H9 (cell line): ENCODE measurements at regions not wholly inside any gene's neighbourhood (a gene's known extent, or its start where the extent isn't known, plus 50 kb on each side); places are given as distances from the start of the nearest gene placed in this dataset.

ENCODE experiments used
- DNase-seq: peaks from one replicate; pipeline ENCODE4 v3.0.0-alpha.2; 2017
- H2AFZ ChIP-seq: one replicate; pipeline ENCODE4 v1.6.1; 2013; ENCODE audit warnings: mild to moderate bottlenecking, low read length, control low read depth, moderate library complexity
- H2AK5ac ChIP-seq: 2 replicates; pipeline ENCODE4 v1.6.1; 2013; ENCODE audit warnings: low read length, control low read depth, mixed read lengths; ENCODE audit not compliant: insufficient read length
- H2BK120ac ChIP-seq: one replicate; pipeline ENCODE4 v1.6.1; 2013; ENCODE audit warnings: low read depth, mild to moderate bottlenecking, low read length, control low read depth, inconsistent platforms; ENCODE audit not compliant: poor library complexity, severe bottlenecking
- H2BK12ac ChIP-seq: 2 replicates; pipeline ENCODE4 v1.6.1; 2013; ENCODE audit warnings: low read length, control low read depth, mixed read lengths, low read depth; ENCODE audit not compliant: insufficient read length
- H2BK15ac ChIP-seq: 2 replicates; pipeline ENCODE4 v1.6.1; 2013; ENCODE audit warnings: low read depth, low read length, control low read depth
- H2BK20ac ChIP-seq: one replicate; pipeline ENCODE4 v1.6.1; 2013; ENCODE audit warnings: low read depth, mild to moderate bottlenecking, low read length, control low read depth, inconsistent platforms; ENCODE audit not compliant: poor library complexity, severe bottlenecking
- H2BK5ac ChIP-seq: 2 replicates; pipeline ENCODE4 v1.6.1; 2013; ENCODE audit warnings: low read length, control low read depth, mixed read lengths; ENCODE audit not compliant: insufficient read length
- H3K14ac ChIP-seq: 2 replicates; pipeline ENCODE4 v1.6.1; 2013; ENCODE audit warnings: low read length, control low read depth; ENCODE audit not compliant: insufficient read depth
- H3K18ac ChIP-seq: 2 replicates; pipeline ENCODE4 v1.6.1; 2013; ENCODE audit warnings: low read depth, mild to moderate bottlenecking, mixed read lengths, low read length, control low read depth; ENCODE audit not compliant: insufficient read length
- H3K23ac ChIP-seq: 2 replicates; pipeline ENCODE4 v1.6.1; 2013; ENCODE audit warnings: low read length, control low read depth, mixed read lengths, low read depth; ENCODE audit not compliant: insufficient read length
- H3K23me2 ChIP-seq: 2 replicates; pipeline ENCODE4 v1.6.1; 2013; ENCODE audit warnings: low read depth, mild to moderate bottlenecking, mixed read lengths, low read length, control low read depth; ENCODE audit not compliant: insufficient read length, poor library complexity, severe bottlenecking
- H3K27ac ChIP-seq: 2 replicates; pipeline ENCODE4 v1.5.1; 2013; ENCODE audit warnings: low read length, control low read depth, mixed read lengths, low read depth; ENCODE audit not compliant: insufficient read length
- H3K27me3 ChIP-seq: 2 replicates; pipeline ENCODE4 v1.6.1; 2013; ENCODE audit warnings: low read length, control low read depth, inconsistent platforms; ENCODE audit not compliant: insufficient read depth
- H3K4ac ChIP-seq: 2 replicates; pipeline ENCODE4 v1.6.1; 2013; ENCODE audit warnings: low read depth, mild to moderate bottlenecking, control low read depth, inconsistent platforms, low read length, moderate library complexity
- H3K4me1 ChIP-seq: 2 replicates; pipeline ENCODE4 v1.6.1; 2013; ENCODE audit warnings: low read length, control low read depth, inconsistent platforms; ENCODE audit not compliant: insufficient read depth
- H3K4me2 ChIP-seq: 2 replicates; pipeline ENCODE4 v1.6.1; 2013; ENCODE audit warnings: low read length, control low read depth, mixed read lengths; ENCODE audit not compliant: insufficient read length, insufficient read depth
- H3K56ac ChIP-seq: 2 replicates; pipeline ENCODE4 v1.6.1; 2013; ENCODE audit warnings: low read depth, mild to moderate bottlenecking, mixed read lengths, low read length, control low read depth; ENCODE audit not compliant: insufficient read length
- H3K79me1 ChIP-seq: 2 replicates; pipeline ENCODE4 v1.6.1; 2013; ENCODE audit warnings: low read depth, mild to moderate bottlenecking, moderate library complexity, low read length, control low read depth, inconsistent platforms; ENCODE audit not compliant: insufficient read depth, poor library complexity, severe bottlenecking
- H3K79me2 ChIP-seq: 2 replicates; pipeline ENCODE4 v1.6.1; 2013; ENCODE audit warnings: low read length, control low read depth, inconsistent platforms; ENCODE audit not compliant: insufficient read depth
- H3K9ac ChIP-seq: 2 replicates; pipeline ENCODE4 v1.6.1; 2013; ENCODE audit warnings: low read length, control low read depth, mixed read lengths; ENCODE audit not compliant: insufficient read length; ENCODE audit errors: extremely low read depth
- H3K9me3 ChIP-seq: one replicate; pipeline ENCODE4 v1.6.1; 2013; ENCODE audit warnings: low read depth, low read length, inconsistent platforms; ENCODE audit not compliant: control insufficient read depth
- H3T11ph ChIP-seq: one replicate; pipeline ENCODE4 v1.6.1; 2013; ENCODE audit warnings: mild to moderate bottlenecking, low read length, control low read depth, inconsistent platforms
- H4K20me1 ChIP-seq: one replicate; pipeline ENCODE4 v1.6.1; 2013; ENCODE audit not compliant: control insufficient read depth, insufficient read length, insufficient read depth
- H4K5ac ChIP-seq: 2 replicates; pipeline ENCODE4 v1.6.1; 2013; ENCODE audit warnings: low read depth, mild to moderate bottlenecking, mixed read lengths, low read length, control low read depth; ENCODE audit not compliant: insufficient read length
- H4K8ac ChIP-seq: replicated peaks from 2 replicates; pipeline ENCODE4 v1.6.1; 2013; ENCODE audit warnings: low read length, control low read depth, mixed read lengths, low read depth; ENCODE audit not compliant: insufficient read length
- H4K91ac ChIP-seq: 2 replicates; pipeline ENCODE4 v1.6.1; 2013; ENCODE audit warnings: low read depth, mild to moderate bottlenecking, moderate library complexity, mixed read lengths, low read length, control low read depth; ENCODE audit not compliant: insufficient read length
- H3K27ac Mint-ChIP-seq, 3 experiments: 2 replicates in 2 of 3; 3 replicates in 1 of 3; pipeline ENCODE4 v1.8.0; 2020 to 2021; ENCODE audit warnings: mixed read lengths in 3 of 3, mild to moderate bottlenecking in 1 of 3, moderate library complexity in 1 of 3
- H3K27me3 Mint-ChIP-seq: 2 replicates; pipeline ENCODE4 v1.8.0; 2021; ENCODE audit warnings: low read depth, mild to moderate bottlenecking, moderate library complexity, mixed read lengths
- H3K36me3 Mint-ChIP-seq, 3 experiments: 2 replicates in 2 of 3; 3 replicates in 1 of 3; pipeline ENCODE4 v1.8.0; 2020 to 2021; ENCODE audit warnings: low read depth in 3 of 3, mixed read lengths in 3 of 3; ENCODE audit not compliant: insufficient read depth in 1 of 3
- H3K4me1 Mint-ChIP-seq, 2 experiments: 2 replicates each; pipeline ENCODE4 v1.8.0; 2020; ENCODE audit warnings: mixed read lengths in 2 of 2
- H3K4me3 Mint-ChIP-seq, 2 experiments: 2 replicates in 1 of 2; 3 replicates in 1 of 2; pipeline ENCODE4 v1.8.0; 2020 to 2021; ENCODE audit warnings: mild to moderate bottlenecking in 2 of 2, mixed read lengths in 2 of 2, moderate library complexity in 1 of 2
- H3K9me3 Mint-ChIP-seq, 2 experiments: 2 replicates in 1 of 2; 3 replicates in 1 of 2; pipeline ENCODE4 v1.8.0; 2020; ENCODE audit warnings: mild to moderate bottlenecking in 2 of 2, mixed read lengths in 2 of 2, moderate library complexity in 1 of 2
- CTCF ChIP-seq: fragments of 200-600 bp; sonication (generic); conservative IDR thresholded peaks from 3 replicates; pipeline ENCODE4 v1.8.0; 2021; ENCODE audit warnings: antibody characterized with exemption, mild to moderate bottlenecking
- WGBS: extraction: QIAGEN DNeasy Blood & Tissue Kit; methylation state at CpG from one replicate; pipeline ENCODE4 v1.1.7; 2013; ENCODE audit warnings: missing lambda C conversion rate, low lambda C conversion rate, mixed read lengths; ENCODE audit not compliant: insufficient read length; ENCODE audit errors: extremely low coverage; 5-methylcytosine and 5-hydroxymethylcytosine counted together

DNA sequence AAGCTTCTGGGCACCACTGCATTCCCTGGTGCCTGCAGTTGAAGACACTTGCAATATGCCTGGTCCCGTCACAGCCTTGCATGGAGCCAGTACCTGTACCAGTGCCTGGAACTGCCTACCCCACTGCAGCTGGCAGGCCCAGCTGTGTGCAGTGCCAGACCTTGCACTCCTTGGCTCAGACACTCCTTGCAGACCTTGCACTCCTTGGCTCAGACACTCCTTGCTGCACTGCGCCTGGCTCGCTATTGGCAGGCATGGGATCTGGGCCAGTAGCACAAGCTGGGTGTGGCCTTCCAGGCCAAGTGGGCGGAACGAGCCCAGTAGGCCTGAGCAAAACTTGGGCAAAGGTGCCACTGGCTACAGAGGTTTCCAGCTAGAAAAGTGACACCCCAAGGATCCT is 1189.1 kb downstream of the GRIK2 start:
- no peaks in the 10 kb centered on the region for H3K79me2 ChIP-seq
- no peak overlapping the region for H4K5ac ChIP-seq
- H3K18ac ChIP-seq: no peak overlapping the region
- H2AFZ ChIP-seq: no peak overlapping the region
- H3K27ac ChIP-seq: no peak overlapping the region
- no peak overlapping the region for H3K14ac ChIP-seq
- H4K8ac ChIP-seq: no peak overlapping the region
- H2BK120ac ChIP-seq: no peak overlapping the region
- H3K23ac ChIP-seq: no peak overlapping the region
- no peak overlapping the region for H4K91ac ChIP-seq
- Mint-ChIP-seq H3K4me1 (no peaks in the 10 kb centered on the region), H3K36me3 (peaks cover 0 to 19% (median 0%) of the 10 kb centered on the region in 3 experiments; a peak in 3 of 7 replicates), H3K27ac (no peak overlapping the region), H3K27me3 (no peaks in the 10 kb centered on the region), H3K4me3 (no peak overlapping the region), H3K9me3 (peaks cover 10 to 18% of the 10 kb centered on the region in 2 experiments)
- no peak overlapping the region for H3K56ac ChIP-seq
- H2BK5ac ChIP-seq: no peak overlapping the region
- no peak overlapping the region for H3K9ac ChIP-seq
- H3K79me1 ChIP-seq: no peaks in the 10 kb centered on the region
- WGBS: no CpG with 5 or more reads among the region's 5 CpGs
- H2BK12ac ChIP-seq: no peak overlapping the region
- H4K20me1 ChIP-seq: no peaks in the 10 kb centered on the region
- H3K27me3 ChIP-seq: no peaks in the 10 kb centered on the region
- no peak overlapping the region for H2BK15ac ChIP-seq
- H3T11ph ChIP-seq: no peak overlapping the region
- no peak overlapping the region for H3K4ac ChIP-seq
- H3K9me3 ChIP-seq: peaks cover 9% of the 10 kb centered on the region
- H2BK20ac ChIP-seq: no peak overlapping the region
- no peak for TF ChIP-seq CTCF
- H3K23me2 ChIP-seq: no peaks in the 10 kb centered on the region
- no peak for DNase-seq
- H3K4me1 ChIP-seq: no peaks in the 10 kb centered on the region
- no peak overlapping the region for H2AK5ac ChIP-seq
- H3K4me2 ChIP-seq: no peak overlapping the region
